IMR-90 (cell line): ENCODE measurements at regions not wholly inside any gene's neighbourhood (a gene's known extent, or its start where the extent isn't known, plus 50 kb on each side); places are given as distances from the start of the nearest gene placed in this dataset.

Experiments used
- ATAC-seq: fragments of 200-7000 bp; cut with Tn5 transposase; 2 replicates; pipeline ENCODE4 v1.9.1; 2020; ENCODE audit warnings: low read depth, mild to moderate bottlenecking, moderate library complexity
- BruUV-seq: library from RNA; stranded (reverse); fragments of 400-500 nt; replicated peaks from 2 replicates; lab custom pipeline; 2021; lab: Mats Ljungman, UMichigan
- CTCF ChIA-PET: fragments of 300-600 bp; formaldehyde crosslinking; extraction: SDS; loops from one replicate; lab custom pipeline; 2021; ENCODE audit warnings: antibody characterized with exemption; lab: Yijun Ruan, JAX
- POLR2A ChIA-PET: fragments of 300-600 bp; sonication (Branson Sonifier 250); formaldehyde crosslinking; loops from one replicate; lab custom pipeline; 2022; ENCODE audit warnings: antibody characterized with exemption; ENCODE audit not compliant: unreplicated experiment; lab: Charles Lee
- DNase-seq: peaks from one replicate; pipeline ENCODE4 v3.0.0; 2013
- H2AFZ ChIP-seq: replicated peaks from 2 replicates; pipeline ENCODE3; 2013; ENCODE audit warnings: low read length, mild to moderate bottlenecking; ENCODE audit not compliant: poor library complexity
- H2AK5ac ChIP-seq: 2 replicates; pipeline ENCODE4 v1.6.1; 2013; ENCODE audit warnings: low read depth, low read length, inconsistent platforms
- H2AK9ac ChIP-seq: replicated peaks from 2 replicates; pipeline ENCODE3; 2013; ENCODE audit warnings: mild to moderate bottlenecking, low read depth, low read length, moderate library complexity; ENCODE audit not compliant: poor library complexity
- H2BK120ac ChIP-seq: 2 replicates; pipeline ENCODE4 v1.6.1; 2013; ENCODE audit warnings: low read depth, low read length, inconsistent platforms
- H2BK15ac ChIP-seq: 3 replicates; pipeline ENCODE4 v1.6.1; 2013; ENCODE audit warnings: low read depth, low read length, inconsistent platforms
- H2BK20ac ChIP-seq: 2 replicates; pipeline ENCODE4 v1.6.1; 2013; ENCODE audit warnings: low read depth, mild to moderate bottlenecking, inconsistent platforms, low read length, moderate library complexity
- H2BK5ac ChIP-seq: 2 replicates; pipeline ENCODE4 v1.6.1; 2013; ENCODE audit warnings: mild to moderate bottlenecking, low read depth, low read length, inconsistent platforms; ENCODE audit not compliant: poor library complexity, severe bottlenecking
- H3K14ac ChIP-seq: replicated peaks from 2 replicates; pipeline ENCODE4 v1.6.1; 2013; ENCODE audit warnings: low read depth, low read length, inconsistent platforms
- H3K18ac ChIP-seq: 2 replicates; pipeline ENCODE4 v1.6.1; 2013; ENCODE audit warnings: low read depth, low read length, control low read depth
- H3K23ac ChIP-seq: 2 replicates; pipeline ENCODE4 v1.6.1; 2013; ENCODE audit warnings: low read depth, low read length, inconsistent platforms
- H3K27ac ChIP-seq: 2 replicates; pipeline ENCODE4 v1.5.1; 2013; ENCODE audit warnings: mild to moderate bottlenecking, control low read depth, low read length; ENCODE audit not compliant: insufficient read depth
- H3K27me3 ChIP-seq: 2 replicates; pipeline ENCODE4 v1.6.1; 2013; ENCODE audit warnings: low read length; ENCODE audit not compliant: control insufficient read depth, insufficient read depth
- H3K36me3 ChIP-seq: 2 replicates; pipeline ENCODE4 v1.6.1; 2013; ENCODE audit warnings: low read length, mixed read lengths; ENCODE audit not compliant: control insufficient read depth, insufficient read depth
- H3K4ac ChIP-seq: 2 replicates; pipeline ENCODE4 v1.6.1; 2013; ENCODE audit warnings: low read depth, low read length, inconsistent platforms
- H3K4me1 ChIP-seq: 2 replicates; pipeline ENCODE4 v1.6.1; 2013; ENCODE audit warnings: low read length, mixed read lengths; ENCODE audit not compliant: control insufficient read depth, insufficient read depth
- H3K4me2 ChIP-seq: 2 replicates; pipeline ENCODE4 v1.6.1; 2013; ENCODE audit warnings: low read depth, mild to moderate bottlenecking, control low read depth, low read length, moderate library complexity
- H3K4me3 ChIP-seq: 2 replicates; pipeline ENCODE4 v1.5.1; 2013; ENCODE audit warnings: low read depth, mild to moderate bottlenecking, control low read depth, low read length, moderate library complexity; ENCODE audit not compliant: insufficient read depth
- H3K56ac ChIP-seq: 2 replicates; pipeline ENCODE4 v1.6.1; 2013; ENCODE audit warnings: low read length, inconsistent platforms; ENCODE audit not compliant: insufficient read depth; ENCODE audit errors: extremely low read depth
- H3K79me1 ChIP-seq, 2 experiments: 2 replicates each; pipeline ENCODE4 v1.6.1; 2013; ENCODE audit warnings: low read length in 2 of 2, inconsistent platforms in 1 of 2, low read depth in 1 of 2
- H3K9ac ChIP-seq: 2 replicates; pipeline ENCODE4 v1.6.1; 2013; ENCODE audit warnings: low read depth, low read length, control low read depth
- H3K9me1 ChIP-seq: 2 replicates; pipeline ENCODE4 v1.6.1; 2013; ENCODE audit warnings: low read length, inconsistent platforms; ENCODE audit not compliant: insufficient read depth
- H3K9me3 ChIP-seq: 2 replicates; pipeline ENCODE4 v1.6.1; 2013; ENCODE audit warnings: low read length; ENCODE audit not compliant: control insufficient read depth, insufficient read depth
- H4K20me1 ChIP-seq: 2 replicates; pipeline ENCODE4 v1.6.1; 2013; ENCODE audit warnings: low read length, inconsistent platforms; ENCODE audit not compliant: insufficient read depth
- H4K5ac ChIP-seq: 2 replicates; pipeline ENCODE4 v1.6.1; 2013; ENCODE audit warnings: mild to moderate bottlenecking, low read depth, low read length, control low read depth
- H4K8ac ChIP-seq, 2 experiments: 2 replicates each; pipeline ENCODE4 v1.6.1; 2013; ENCODE audit warnings: low read depth in 2 of 2, low read length in 2 of 2, control low read depth in 1 of 2, inconsistent platforms in 1 of 2
- H4K91ac ChIP-seq: 2 replicates; pipeline ENCODE4 v1.6.1; 2013; ENCODE audit warnings: low read depth, low read length, inconsistent platforms; ENCODE audit not compliant: insufficient read depth
- BHLHE40 ChIP-seq: fragments of 150-350 bp; IDR thresholded peaks from 2 replicates; pipeline ENCODE4 v1.6.1; 2016; ENCODE audit warnings: mild to moderate bottlenecking, low read depth, low read length
- CEBPB ChIP-seq: IDR thresholded peaks from 2 replicates; pipeline ENCODE4 v1.6.1; 2012; ENCODE audit warnings: low read depth, low read length, improper control_type of control experiment
- CHD1 ChIP-seq: IDR thresholded peaks from 2 replicates; pipeline ENCODE4 v1.6.1; 2012; ENCODE audit warnings: low read depth, low read length, improper control_type of control experiment
- MAFK ChIP-seq: IDR thresholded peaks from 2 replicates; pipeline ENCODE4 v1.6.1; 2012; ENCODE audit warnings: low read depth, low read length, improper control_type of control experiment
- MAZ ChIP-seq: IDR thresholded peaks from 2 replicates; pipeline ENCODE4 v1.6.1; 2012; ENCODE audit warnings: low read depth, mild to moderate bottlenecking, low read length, improper control_type of control experiment, moderate library complexity, borderline replicate concordance
- NFE2L2 ChIP-seq: fragments of 150-350 bp; IDR thresholded peaks from 2 replicates; pipeline ENCODE4 v1.6.1; 2016; ENCODE audit warnings: low read depth, mild to moderate bottlenecking, low read length
- POLR2A ChIP-seq: IDR thresholded peaks from 2 replicates; pipeline ENCODE4 v1.6.1; 2012; ENCODE audit warnings: mild to moderate bottlenecking, low read depth, low read length
- RAD21 ChIP-seq: IDR thresholded peaks from 2 replicates; pipeline ENCODE4 v1.6.1; 2012; ENCODE audit warnings: low read length, improper control_type of control experiment
- RFX5 ChIP-seq: IDR thresholded peaks from 2 replicates; pipeline ENCODE4 v1.8.0; 2012; ENCODE audit warnings: low read depth, mild to moderate bottlenecking, low read length, moderate library complexity
- SMC3 ChIP-seq: fragments of 150-350 bp; IDR thresholded peaks from 2 replicates; pipeline ENCODE4 v1.6.1; 2016; ENCODE audit warnings: low read depth, mild to moderate bottlenecking, antibody characterized with exemption, low read length, moderate library complexity
- WGBS, 2 experiments: methylation state at CpG; one replicate each; pipeline versions ENCODE4 v1.1.5 to v1.1.7; 2013; ENCODE audit warnings: missing lambda C conversion rate in 2 of 2; ENCODE audit not compliant: insufficient read length in 1 of 2; ENCODE audit errors: extremely low coverage in 2 of 2; 5-methylcytosine and 5-hydroxymethylcytosine counted together
- dilution Hi-C: fragments of 300-500 bp; cut with HindIII; formaldehyde crosslinking; loops from one replicate; pipeline ENCODE4 v1.14.3; 2018; ENCODE audit warnings: low sequenced_read_pairs; ENCODE audit not compliant: unreplicated experiment
- in situ Hi-C: fragments of 300-500 bp; cut with MboI; formaldehyde crosslinking; loops from 3 replicates; pipeline ENCODE4 v1.14.3; 2019; ENCODE audit warnings: low sequenced_read_pairs, inconsistent platforms, mixed read lengths
- intact Hi-C: fragments of 100-400 bp; cut with micrococcal nuclease; formaldehyde crosslinking; loops from 2 replicates; pipeline ENCODE4 v1.10.0; 2022
- TF ChIP-seq, protein P1 (sequence below): fragments of 150-350 bp; IDR thresholded peaks from 2 replicates; pipeline ENCODE4 v1.6.1; 2017; ENCODE audit warnings: mild to moderate bottlenecking, antibody characterized with exemption, low read length, low read depth
- TF ChIP-seq, protein P2 (sequence below): fragments of 150-350 bp; IDR thresholded peaks from 2 replicates; pipeline ENCODE4 v1.6.1; 2016; ENCODE audit warnings: low read depth, mild to moderate bottlenecking, low read length, moderate library complexity, borderline replicate concordance
- TF ChIP-seq, protein P3 (sequence below): conservative IDR thresholded peaks from 2 replicates; pipeline ENCODE4 v1.5.1; 2012; ENCODE audit warnings: mild to moderate bottlenecking, low read depth, low read length, improper control_type of control experiment

DNA sequence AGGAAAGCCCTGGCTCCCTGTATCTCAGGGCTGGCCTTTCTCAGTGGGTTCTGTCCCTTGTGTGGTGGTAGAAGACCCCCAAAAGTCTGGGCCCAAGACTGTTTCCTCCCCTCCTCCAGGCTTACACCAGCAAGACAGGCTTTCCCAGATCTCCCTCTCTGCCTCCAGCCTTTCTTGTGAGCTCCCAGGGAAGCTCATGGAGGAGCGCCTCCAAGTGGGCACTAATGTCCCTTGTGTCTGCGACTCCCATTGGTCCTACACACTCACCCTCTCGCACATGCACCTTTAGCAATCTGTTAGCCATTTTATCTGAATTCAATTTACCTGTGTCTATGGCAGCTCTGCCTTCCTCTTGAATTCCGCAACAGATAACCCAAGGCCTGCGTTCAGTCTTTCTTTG is 251.1 kb upstream of the CAND1 start:
- H4K91ac ChIP-seq, result no peak overlapping the region
- in situ Hi-C loops (no loop called here), dilution Hi-C loops (no loop called here), intact Hi-C loops (loop anchor here (10.0 kb wide), 1 partner anchor 703 kb away; no protein-coding TSS in a partner anchor)
- no peak overlapping the region for H3K27ac ChIP-seq
- H3K9me3 ChIP-seq, result no peaks in the 10 kb centered on the region
- no peaks in the 10 kb centered on the region for H3K9me1 ChIP-seq
- H3K4me1 ChIP-seq, result no peaks in the 10 kb centered on the region
- DNase-seq (no peak), ATAC-seq (no peak)
- H3K14ac ChIP-seq, result no peak overlapping the region
- H2BK5ac ChIP-seq, result no peak overlapping the region
- no peak overlapping the region for H2AK5ac ChIP-seq
- H3K4ac ChIP-seq, result no peak overlapping the region
- POLR2A ChIA-PET, result no interaction called here
- H2BK20ac ChIP-seq, result no peak overlapping the region
- no peak overlapping the region for H2AK9ac ChIP-seq
- no peak overlapping the region for H3K4me3 ChIP-seq
- no peak overlapping the region for H4K5ac ChIP-seq
- TF ChIP-seq RAD21, result no peak
- no peak for TF ChIP-seq NFE2L2
- no peak for TF ChIP-seq MAFK
- TF ChIP-seq, protein P1, sequence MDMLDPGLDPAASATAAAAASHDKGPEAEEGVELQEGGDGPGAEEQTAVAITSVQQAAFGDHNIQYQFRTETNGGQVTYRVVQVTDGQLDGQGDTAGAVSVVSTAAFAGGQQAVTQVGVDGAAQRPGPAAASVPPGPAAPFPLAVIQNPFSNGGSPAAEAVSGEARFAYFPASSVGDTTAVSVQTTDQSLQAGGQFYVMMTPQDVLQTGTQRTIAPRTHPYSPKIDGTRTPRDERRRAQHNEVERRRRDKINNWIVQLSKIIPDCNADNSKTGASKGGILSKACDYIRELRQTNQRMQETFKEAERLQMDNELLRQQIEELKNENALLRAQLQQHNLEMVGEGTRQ, result no peak
- TF ChIP-seq, protein P2, sequence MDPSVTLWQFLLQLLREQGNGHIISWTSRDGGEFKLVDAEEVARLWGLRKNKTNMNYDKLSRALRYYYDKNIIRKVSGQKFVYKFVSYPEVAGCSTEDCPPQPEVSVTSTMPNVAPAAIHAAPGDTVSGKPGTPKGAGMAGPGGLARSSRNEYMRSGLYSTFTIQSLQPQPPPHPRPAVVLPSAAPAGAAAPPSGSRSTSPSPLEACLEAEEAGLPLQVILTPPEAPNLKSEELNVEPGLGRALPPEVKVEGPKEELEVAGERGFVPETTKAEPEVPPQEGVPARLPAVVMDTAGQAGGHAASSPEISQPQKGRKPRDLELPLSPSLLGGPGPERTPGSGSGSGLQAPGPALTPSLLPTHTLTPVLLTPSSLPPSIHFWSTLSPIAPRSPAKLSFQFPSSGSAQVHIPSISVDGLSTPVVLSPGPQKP, result no peak
- TF ChIP-seq RFX5, result no peak
- no peak for TF ChIP-seq BHLHE40
- TF ChIP-seq CHD1, result no peak
- TF ChIP-seq, protein P3, sequence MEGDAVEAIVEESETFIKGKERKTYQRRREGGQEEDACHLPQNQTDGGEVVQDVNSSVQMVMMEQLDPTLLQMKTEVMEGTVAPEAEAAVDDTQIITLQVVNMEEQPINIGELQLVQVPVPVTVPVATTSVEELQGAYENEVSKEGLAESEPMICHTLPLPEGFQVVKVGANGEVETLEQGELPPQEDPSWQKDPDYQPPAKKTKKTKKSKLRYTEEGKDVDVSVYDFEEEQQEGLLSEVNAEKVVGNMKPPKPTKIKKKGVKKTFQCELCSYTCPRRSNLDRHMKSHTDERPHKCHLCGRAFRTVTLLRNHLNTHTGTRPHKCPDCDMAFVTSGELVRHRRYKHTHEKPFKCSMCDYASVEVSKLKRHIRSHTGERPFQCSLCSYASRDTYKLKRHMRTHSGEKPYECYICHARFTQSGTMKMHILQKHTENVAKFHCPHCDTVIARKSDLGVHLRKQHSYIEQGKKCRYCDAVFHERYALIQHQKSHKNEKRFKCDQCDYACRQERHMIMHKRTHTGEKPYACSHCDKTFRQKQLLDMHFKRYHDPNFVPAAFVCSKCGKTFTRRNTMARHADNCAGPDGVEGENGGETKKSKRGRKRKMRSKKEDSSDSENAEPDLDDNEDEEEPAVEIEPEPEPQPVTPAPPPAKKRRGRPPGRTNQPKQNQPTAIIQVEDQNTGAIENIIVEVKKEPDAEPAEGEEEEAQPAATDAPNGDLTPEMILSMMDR, result no peak
- TF ChIP-seq CEBPB, result no peak
- TF ChIP-seq MAZ, result no peak
- TF ChIP-seq POLR2A, result no peak
- no peak for TF ChIP-seq SMC3
- BruUV-seq, result no TSS peak
- no peaks in the 10 kb centered on the region for H3K27me3 ChIP-seq
- no peak overlapping the region for H3K9ac ChIP-seq
- no peak overlapping the region for H3K56ac ChIP-seq
- no peak overlapping the region for H4K8ac ChIP-seq
- no peaks in the 10 kb centered on the region for H4K20me1 ChIP-seq
- no peak overlapping the region for H3K18ac ChIP-seq
- CTCF ChIA-PET, result no interaction called here
- H2BK120ac ChIP-seq, result no peak overlapping the region
- no peak overlapping the region for H3K4me2 ChIP-seq
- 60% methylated on average over 1 of the region's 5 CpGs; no CpG with 5 or more reads in 1 of the 2 experiments for WGBS, 2 experiments
- no peaks in the 10 kb centered on the region for H3K36me3 ChIP-seq
- no peak overlapping the region for H3K23ac ChIP-seq
- H3K79me1 ChIP-seq, result no peaks in the 10 kb centered on the region
- H2BK15ac ChIP-seq, result no peak overlapping the region
- H2AFZ ChIP-seq, result no peak overlapping the region
